DND-41 (cell line): ENCODE measurements at regions not wholly inside any gene's neighbourhood (a gene's known extent, or its start where the extent isn't known, plus 50 kb on each side); places are given as distances from the start of the nearest gene placed in this dataset.

Source experiments
- ATAC-seq: fragments of 200-7000 bp; cut with Tn5 transposase; 3 replicates; pipeline ENCODE4 v1.9.1; 2021; ENCODE audit warnings: low read depth; ENCODE audit not compliant: insufficient read depth
- DNase-seq: peaks from one replicate; pipeline ENCODE4 v3.0.0-alpha.2; 2020
- H2AFZ ChIP-seq: 2 replicates; pipeline ENCODE4 v1.6.0; 2012; ENCODE audit warnings: low read depth, low read length
- H3K27ac ChIP-seq: 2 replicates; pipeline ENCODE4 v1.5.1; 2012; ENCODE audit warnings: low read length, inconsistent platforms
- H3K27me3 ChIP-seq: fragments of 200-600 bp; sonication (generic); 2 replicates; pipeline ENCODE4 v1.6.0; 2012; ENCODE audit warnings: low read length, mild to moderate bottlenecking, inconsistent platforms; ENCODE audit not compliant: insufficient read depth, poor library complexity
- H3K36me3 ChIP-seq: 2 replicates; pipeline ENCODE4 v1.5.1; 2012; ENCODE audit warnings: low read length, inconsistent platforms; ENCODE audit not compliant: insufficient read depth
- H3K4me1 ChIP-seq: 2 replicates; pipeline ENCODE4 v1.5.1; 2012; ENCODE audit warnings: mild to moderate bottlenecking, low read length; ENCODE audit not compliant: insufficient read depth
- H3K4me2 ChIP-seq: 2 replicates; pipeline ENCODE4 v1.6.0; 2012; ENCODE audit warnings: mild to moderate bottlenecking, moderate library complexity, low read length, inconsistent platforms; ENCODE audit not compliant: insufficient read depth
- H3K4me3 ChIP-seq, 2 experiments: fragments of 200-600 bp in 1 of 2; shearing (Covaris generic) in 1 of 2; 2 replicates each; pipeline ENCODE4 v1.5.1; 2012 to 2016; ENCODE audit warnings: inconsistent platforms in 2 of 2, low read length in 2 of 2, mild to moderate bottlenecking in 2 of 2, low read depth in 1 of 2, moderate library complexity in 1 of 2
- H3K79me2 ChIP-seq: 2 replicates; pipeline ENCODE4 v1.6.0; 2012; ENCODE audit warnings: low read length, inconsistent platforms; ENCODE audit not compliant: insufficient read depth
- H3K9ac ChIP-seq: 2 replicates; pipeline ENCODE4 v1.6.0; 2012; ENCODE audit warnings: low read depth, mild to moderate bottlenecking, inconsistent platforms, low read length, moderate library complexity
- H3K9me3 ChIP-seq: 2 replicates; pipeline ENCODE4 v1.5.1; 2012; ENCODE audit warnings: low read length, moderate library complexity, mild to moderate bottlenecking, inconsistent platforms; ENCODE audit not compliant: insufficient read depth, severe bottlenecking
- H4K20me1 ChIP-seq: 2 replicates; pipeline ENCODE4 v1.6.0; 2012; ENCODE audit warnings: low read length; ENCODE audit not compliant: insufficient read depth
- CTCF ChIP-seq: IDR thresholded peaks from 2 replicates; pipeline ENCODE4 v1.5.1; 2012; ENCODE audit warnings: borderline replicate concordance, low read length, moderate library complexity, mild to moderate bottlenecking; ENCODE audit not compliant: poor library complexity, severe bottlenecking; ENCODE audit errors: extremely low read depth
- EZH2 ChIP-seq: IDR thresholded peaks from 3 replicates; pipeline ENCODE4 v1.6.1; 2012; ENCODE audit warnings: borderline replicate concordance, low read depth, mild to moderate bottlenecking, moderate library complexity, low read length, inconsistent platforms; ENCODE audit not compliant: severe bottlenecking

GRCh38 chr4:112888622-112889021 is 160.8 kb upstream of the ANK2 start:
- Histone ChIP-seq H3K9me3 (no peaks in the 10 kb centered on the region), H3K9ac (no peak overlapping the region), H3K27ac (no peak overlapping the region), H3K4me2 (no peak overlapping the region), H3K4me3 (no peak overlapping the region), H3K36me3 (no peaks in the 10 kb centered on the region), H3K27me3 (peaks cover 3% of the 10 kb centered on the region), H3K79me2 (no peaks in the 10 kb centered on the region), H2AFZ (no peak overlapping the region), H3K4me1 (no peaks in the 10 kb centered on the region), H4K20me1 (no peaks in the 10 kb centered on the region)
- DNase-seq (no peak), ATAC-seq (no peak)
- TF ChIP-seq CTCF (no peak), EZH2 (no peak)

- no peak overlapping the region for H2AFZ ChIP-seq
- H3K9ac ChIP-seq: no peak overlapping the region
- ATAC-seq: no peak
- no peaks in the 10 kb centered on the region for H4K20me1 ChIP-seq
- TF ChIP-seq CTCF: no peak
- TF ChIP-seq EZH2: no peak
- no peak for DNase-seq
- no peaks in the 10 kb centered on the region for H3K9me3 ChIP-seq
- H3K4me1 ChIP-seq: no peaks in the 10 kb centered on the region
- no peak overlapping the region for H3K4me3 ChIP-seq
- H3K27ac ChIP-seq: no peak overlapping the region
- peaks cover 3% of the 10 kb centered on the region for H3K27me3 ChIP-seq
- no peaks in the 10 kb centered on the region for H3K36me3 ChIP-seq
- no peaks in the 10 kb centered on the region for H3K79me2 ChIP-seq
- no peak overlapping the region for H3K4me2 ChIP-seq
Measured at GRCh38 chr4:112889199-112889598, 160.3 kb upstream of the ANK2 start.

GRCh38 chr4:112889619-112890527 is 159.6 kb upstream of the ANK2 start:
- ATAC-seq (no peak), DNase-seq (no peak)
- TF ChIP-seq EZH2 (no peak), CTCF (no peak)
- H3K79me2 ChIP-seq: no peaks in the 10 kb centered on the region
- no peaks in the 10 kb centered on the region for H3K4me1 ChIP-seq
- no peaks in the 10 kb centered on the region for H3K9me3 ChIP-seq
- no peak overlapping the region for H3K4me2 ChIP-seq
- peaks cover 3% of the 10 kb centered on the region for H3K27me3 ChIP-seq
- H3K36me3 ChIP-seq: no peaks in the 10 kb centered on the region
- H2AFZ ChIP-seq: no peak overlapping the region
- no peak overlapping the region for H3K9ac ChIP-seq
- no peak overlapping the region for H3K4me3 ChIP-seq
- no peak overlapping the region for H3K27ac ChIP-seq
- no peaks in the 10 kb centered on the region for H4K20me1 ChIP-seq
